Peyer's patch (tissue), 4 donors: ENCODE measurements at regions not wholly inside any gene's neighbourhood (a gene's known extent, or its start where the extent isn't known, plus 50 kb on each side); places are given as distances from the start of the nearest gene placed in this dataset.

ENCODE experiments used
- DNase-seq, 3 donors: peaks; one replicate each; pipeline ENCODE4 v3.0.0-alpha.2; 2017 to 2019
- H3K27ac ChIP-seq, 4 donors: fragments of 200-600 bp; sonication (generic); one replicate each; pipeline ENCODE4 v1.5.1; 2016 to 2019
- H3K27me3 ChIP-seq, 2 donors: fragments of 200-600 bp; sonication (generic); one replicate each; pipeline ENCODE4 v1.5.1; 2019
- H3K36me3 ChIP-seq, 3 donors: fragments of 200-600 bp; sonication (generic); one replicate each; pipeline ENCODE4 v1.5.1; 2016 to 2019
- H3K4me1 ChIP-seq, 4 donors: fragments of 200-600 bp; sonication (generic); one replicate each; pipeline ENCODE4 v1.5.1; 2016 to 2019
- H3K4me3 ChIP-seq, 4 donors: fragments of 200-600 bp; sonication (generic); 1 replicate in 3 of 4; 2 replicates in 1 of 4; pipeline ENCODE4 v1.5.1; 2016 to 2019; ENCODE audit warnings: mild to moderate bottlenecking in 1 of 4
- H3K9me3 ChIP-seq, 4 donors: fragments of 200-600 bp; sonication (generic); one replicate each; pipeline ENCODE4 v1.5.1; 2016 to 2019; ENCODE audit warnings: mild to moderate bottlenecking in 1 of 4
- CTCF ChIP-seq, 6 experiments: fragments of 450-650 bp in 4 of 6; fragments of 200-600 bp in 2 of 6; sonication (generic) in 1 of 6; IDR thresholded peaks; one replicate each; pipeline ENCODE4 v1.5.1; 2017 to 2019; ENCODE audit warnings: antibody characterized with exemption in 6 of 6, mild to moderate bottlenecking in 3 of 6, moderate library complexity in 1 of 6
- POLR2A ChIP-seq, 2 donors: fragments of 450-650 bp; IDR thresholded peaks; one replicate each; pipeline ENCODE4 v1.5.1; 2017; ENCODE audit warnings: antibody characterized with exemption in 2 of 2, mild to moderate bottlenecking in 2 of 2, moderate library complexity in 2 of 2

GRCh38 chr3:43923104-43923882 lies 232.6 kb downstream of the ABHD5 start:
- no peak for DNase-seq
- H3K27me3 ChIP-seq, result no peaks in the 10 kb centered on the region
- no peaks in the 10 kb centered on the region for H3K9me3 ChIP-seq
- no peak overlapping the region for H3K27ac ChIP-seq
- H3K4me3 ChIP-seq, result no peak overlapping the region
- no peaks in the 10 kb centered on the region for H3K36me3 ChIP-seq
- TF ChIP-seq CTCF (IDR thresholded peaks at IDR 0.05) (no peak), POLR2A (IDR thresholded peaks at IDR 0.05) (no peak)
- no peaks in the 10 kb centered on the region for H3K4me1 ChIP-seq

DNA sequence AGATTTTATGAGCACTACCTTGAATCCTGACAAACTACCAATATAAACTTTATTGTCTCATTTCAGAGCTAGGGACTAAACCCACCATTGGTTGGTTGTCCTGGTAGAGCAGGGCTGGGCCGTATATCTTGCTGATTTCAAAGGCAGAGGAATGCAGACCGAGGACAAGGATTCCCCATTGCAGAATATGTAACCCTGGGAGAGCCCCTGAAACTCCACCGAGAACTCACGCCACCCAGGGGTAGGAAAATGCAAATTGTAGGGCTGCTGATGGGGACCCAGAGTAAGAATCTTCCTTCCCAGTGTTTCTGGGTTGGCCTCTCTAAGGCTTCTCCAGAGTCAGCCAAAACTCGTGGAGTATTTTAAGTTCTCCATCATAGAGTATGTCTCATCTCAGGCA lies 235.3 kb downstream of the ABHD5 start:
- H3K4me1 ChIP-seq, result no peaks in the 10 kb centered on the region
- no peak overlapping the region for H3K4me3 ChIP-seq
- no peak for TF ChIP-seq POLR2A (IDR thresholded peaks at IDR 0.05)
- TF ChIP-seq CTCF (IDR thresholded peaks at IDR 0.05), result no peak
- no peaks in the 10 kb centered on the region for H3K9me3 ChIP-seq
- H3K36me3 ChIP-seq, result no peaks in the 10 kb centered on the region
- no peak overlapping the region for H3K27ac ChIP-seq
- no peak for DNase-seq
- no peaks in the 10 kb centered on the region for H3K27me3 ChIP-seq

DNA sequence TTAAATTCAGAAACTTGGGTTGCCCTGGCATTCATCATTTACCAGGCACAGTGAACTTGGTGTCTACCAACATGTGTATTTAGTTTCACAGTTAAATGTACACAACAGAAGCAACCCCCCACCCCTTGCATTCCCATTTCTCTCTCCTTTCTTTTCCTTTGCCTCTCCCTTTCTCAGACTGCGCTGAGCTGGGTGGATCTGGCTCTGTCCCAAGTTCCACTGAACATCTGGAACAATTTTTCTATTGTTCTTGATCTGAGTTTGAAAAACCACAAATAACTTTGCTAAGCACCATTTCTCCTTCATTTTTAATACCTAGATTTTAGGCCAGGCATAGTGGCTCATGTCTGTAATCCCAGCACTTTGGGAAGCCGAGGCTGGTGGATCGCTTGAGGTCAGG lies 242.2 kb downstream of the ABHD5 start:
- Histone ChIP-seq H3K27ac (no peak overlapping the region), H3K4me1 (no peaks in the 10 kb centered on the region), H3K36me3 (no peaks in the 10 kb centered on the region), H3K27me3 (no peaks in the 10 kb centered on the region), H3K4me3 (no peak overlapping the region), H3K9me3 (no peaks in the 10 kb centered on the region)
- TF ChIP-seq POLR2A (IDR thresholded peaks at IDR 0.05), result no peak
- no peak for TF ChIP-seq CTCF (IDR thresholded peaks at IDR 0.05)
- no peak for DNase-seq

DNA sequence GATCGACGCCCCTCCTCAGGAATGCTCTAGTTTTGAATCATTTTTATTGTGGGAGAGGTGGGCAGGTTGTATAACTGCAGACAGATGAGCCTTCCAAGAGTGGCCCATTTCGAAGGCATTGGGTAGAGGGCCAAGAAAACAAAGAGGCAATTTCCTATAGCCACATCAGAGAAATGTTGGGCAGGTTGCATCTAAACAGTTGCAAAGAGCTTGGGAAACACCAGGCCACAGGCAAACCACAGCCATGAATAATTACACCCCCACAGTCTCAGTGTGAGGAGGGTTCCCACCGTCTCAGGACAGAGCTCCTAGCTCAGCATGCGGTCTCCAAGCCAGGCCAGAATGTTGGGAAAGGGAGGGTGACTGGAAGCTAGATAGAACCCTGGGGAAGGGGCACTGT lies 257.3 kb downstream of the ABHD5 start:
- Histone ChIP-seq H3K4me3 (no peak overlapping the region), H3K4me1 (no peaks in the 10 kb centered on the region), H3K9me3 (no peaks in the 10 kb centered on the region), H3K27me3 (no peaks in the 10 kb centered on the region), H3K27ac (no peak overlapping the region), H3K36me3 (no peaks in the 10 kb centered on the region)
- no peak for DNase-seq
- TF ChIP-seq POLR2A (IDR thresholded peaks at IDR 0.05) (no peak), CTCF (IDR thresholded peaks at IDR 0.05) (no peak)

DNA sequence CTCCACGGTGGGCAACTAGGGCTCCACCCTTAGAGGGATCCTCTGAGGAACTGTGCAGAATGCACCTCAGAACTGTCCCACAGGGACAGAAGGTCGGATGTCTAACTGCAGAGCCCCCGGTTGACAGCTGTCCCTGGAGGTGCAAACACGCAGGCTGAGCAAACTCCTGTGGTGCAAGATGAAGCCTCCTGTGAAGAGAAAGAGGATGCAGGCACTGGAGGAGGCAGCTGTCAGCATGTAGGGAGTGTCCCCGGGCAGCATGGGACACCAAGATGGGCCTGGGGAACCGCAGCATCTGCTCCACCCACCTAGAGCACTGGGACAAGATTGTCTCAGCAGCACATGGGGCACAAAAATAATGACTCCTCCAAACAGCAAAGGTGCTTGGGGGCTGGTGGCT lies 258.9 kb downstream of the ABHD5 start:
- H3K36me3 ChIP-seq, result no peaks in the 10 kb centered on the region

More for the DNA sequence above, 258.9 kb downstream of the ABHD5 start:
- TF ChIP-seq CTCF (IDR thresholded peaks at IDR 0.05), result no peak
- no peak for TF ChIP-seq POLR2A (IDR thresholded peaks at IDR 0.05)
- H3K4me3 ChIP-seq, result no peak overlapping the region
- no peaks in the 10 kb centered on the region for H3K27me3 ChIP-seq
- H3K4me1 ChIP-seq, result peaks cover 0 to 6% (median 0%) of the 10 kb centered on the region in 4 donors
- H3K9me3 ChIP-seq, result no peaks in the 10 kb centered on the region
- DNase-seq, result no peak
- H3K27ac ChIP-seq, result no peak overlapping the region
